Dendritic cell treated with granulocyte-macrophage colony-stimulating factor and Interleukin-4, amounts not matched to agents 40 ng/mL and 50 ng/mL, for 4 days (primary cell): ENCODE measurements at regions not wholly inside any gene's neighbourhood (a gene's known extent, or its start where the extent isn't known, plus 50 kb on each side); places are given as distances from the start of the nearest gene placed in this dataset.

ENCODE experiments used
- H3K27ac Mint-ChIP-seq: one replicate; pipeline ENCODE4 v1.8.0; 2022; ENCODE audit warnings: mild to moderate bottlenecking, mixed read lengths
- H3K27me3 Mint-ChIP-seq: one replicate; pipeline ENCODE4 v1.8.0; 2022; ENCODE audit warnings: mild to moderate bottlenecking, mixed read lengths
- H3K36me3 Mint-ChIP-seq: one replicate; pipeline ENCODE4 v1.8.0; 2022; ENCODE audit warnings: low read depth, mixed read lengths
- H3K4me1 Mint-ChIP-seq: one replicate; pipeline ENCODE4 v1.8.0; 2022; ENCODE audit warnings: low read depth, mixed read lengths
- H3K4me3 Mint-ChIP-seq: one replicate; pipeline ENCODE4 v1.8.0; 2022; ENCODE audit warnings: mild to moderate bottlenecking, moderate library complexity, mixed read lengths
- H3K9me3 Mint-ChIP-seq: one replicate; pipeline ENCODE4 v1.8.0; 2022; ENCODE audit warnings: mixed read lengths
- intact Hi-C: fragments of 100-400 bp; cut with micrococcal nuclease; formaldehyde crosslinking; loops from one replicate; pipeline ENCODE4 v1.15.0; 2022

GRCh38 chr4:181331214-181331613, 912.0 kb upstream of the TENM3 start:
- Mint-ChIP-seq H3K36me3 (no peaks in the 10 kb centered on the region), H3K9me3 (peaks cover 13% of the 10 kb centered on the region), H3K27me3 (no peaks in the 10 kb centered on the region), H3K27ac (no peak overlapping the region), H3K4me1 (no peaks in the 10 kb centered on the region), H3K4me3 (no peak overlapping the region)
- intact Hi-C loops: no loop called here

GRCh38 chr4:181345931-181346330, 897.3 kb upstream of the TENM3 start:
- no peaks in the 10 kb centered on the region for H3K4me1 Mint-ChIP-seq
- no peaks in the 10 kb centered on the region for H3K27me3 Mint-ChIP-seq
- H3K9me3 Mint-ChIP-seq: peaks cover 20% of the 10 kb centered on the region
- intact Hi-C loops: no loop called here
- H3K27ac Mint-ChIP-seq: no peak overlapping the region
- no peaks in the 10 kb centered on the region for H3K36me3 Mint-ChIP-seq
- H3K4me3 Mint-ChIP-seq: no peak overlapping the region

- intact Hi-C loops: no loop called here
- Mint-ChIP-seq H3K9me3 (peaks cover 8% of the 10 kb centered on the region), H3K27me3 (no peaks in the 10 kb centered on the region), H3K4me3 (no peak overlapping the region), H3K4me1 (no peaks in the 10 kb centered on the region), H3K36me3 (no peaks in the 10 kb centered on the region), H3K27ac (no peak overlapping the region)
These were observed 892.4 kb upstream of the TENM3 start for GRCh38 chr4:181350615-181351415.

GRCh38 chr4:181364504-181364903, 878.7 kb upstream of the TENM3 start:
- no peak overlapping the region for H3K4me3 Mint-ChIP-seq
- no peaks in the 10 kb centered on the region for H3K4me1 Mint-ChIP-seq
- H3K36me3 Mint-ChIP-seq: no peaks in the 10 kb centered on the region
- no peak overlapping the region for H3K27ac Mint-ChIP-seq
- intact Hi-C loops: no loop called here
- no peaks in the 10 kb centered on the region for H3K27me3 Mint-ChIP-seq
- H3K9me3 Mint-ChIP-seq: peaks cover 6% of the 10 kb centered on the region

DNA sequence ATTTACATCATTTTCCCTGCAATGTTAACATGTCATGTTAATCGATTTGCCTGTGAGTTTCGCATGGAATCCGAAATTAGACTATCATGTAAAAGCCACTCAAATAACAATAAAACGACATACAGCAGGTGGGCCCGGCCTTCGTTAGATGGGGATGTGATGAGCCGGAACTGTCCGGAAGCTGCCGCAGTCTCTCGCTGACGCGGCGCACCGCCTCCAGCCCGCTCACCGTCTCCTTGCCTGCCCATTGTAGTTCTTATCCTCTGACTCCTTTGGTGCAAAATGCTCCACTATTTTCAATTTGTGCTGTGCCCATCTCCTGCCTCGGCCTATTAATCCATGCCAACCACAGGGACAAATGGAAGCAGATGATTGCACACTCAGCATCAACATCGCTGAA, 877.5 kb upstream of the TENM3 start:
- no peaks in the 10 kb centered on the region for H3K4me1 Mint-ChIP-seq
- no peak overlapping the region for H3K4me3 Mint-ChIP-seq
- H3K9me3 Mint-ChIP-seq: peaks cover 6% of the 10 kb centered on the region
- intact Hi-C loops: no loop called here
- no peaks in the 10 kb centered on the region for H3K27me3 Mint-ChIP-seq
- no peak overlapping the region for H3K27ac Mint-ChIP-seq
- H3K36me3 Mint-ChIP-seq: no peaks in the 10 kb centered on the region

GRCh38 chr4:181372014-181372413, 871.2 kb upstream of the TENM3 start:
- H3K27me3 Mint-ChIP-seq: no peaks in the 10 kb centered on the region
- H3K27ac Mint-ChIP-seq: no peak overlapping the region
- no peak overlapping the region for H3K4me3 Mint-ChIP-seq
- peaks cover 6% of the 10 kb centered on the region for H3K9me3 Mint-ChIP-seq
- H3K4me1 Mint-ChIP-seq: no peaks in the 10 kb centered on the region
- intact Hi-C loops: no loop called here
- H3K36me3 Mint-ChIP-seq: no peaks in the 10 kb centered on the region

- Mint-ChIP-seq H3K9me3 (peaks cover 8% of the 10 kb centered on the region), H3K4me1 (no peaks in the 10 kb centered on the region), H3K36me3 (no peaks in the 10 kb centered on the region), H3K4me3 (no peak overlapping the region), H3K27ac (no peak overlapping the region), H3K27me3 (no peaks in the 10 kb centered on the region)
- intact Hi-C loops: no loop called here
These were observed 867.1 kb upstream of the TENM3 start for GRCh38 chr4:181376058-181376457.

GRCh38 chr4:181388061-181388460, 855.1 kb upstream of the TENM3 start:
- no peaks in the 10 kb centered on the region for H3K4me1 Mint-ChIP-seq
- no peak overlapping the region for H3K4me3 Mint-ChIP-seq
- intact Hi-C loops: no loop called here
- H3K36me3 Mint-ChIP-seq: no peaks in the 10 kb centered on the region
- no peaks in the 10 kb centered on the region for H3K27me3 Mint-ChIP-seq
- no peak overlapping the region for H3K27ac Mint-ChIP-seq
- no peaks in the 10 kb centered on the region for H3K9me3 Mint-ChIP-seq

DNA sequence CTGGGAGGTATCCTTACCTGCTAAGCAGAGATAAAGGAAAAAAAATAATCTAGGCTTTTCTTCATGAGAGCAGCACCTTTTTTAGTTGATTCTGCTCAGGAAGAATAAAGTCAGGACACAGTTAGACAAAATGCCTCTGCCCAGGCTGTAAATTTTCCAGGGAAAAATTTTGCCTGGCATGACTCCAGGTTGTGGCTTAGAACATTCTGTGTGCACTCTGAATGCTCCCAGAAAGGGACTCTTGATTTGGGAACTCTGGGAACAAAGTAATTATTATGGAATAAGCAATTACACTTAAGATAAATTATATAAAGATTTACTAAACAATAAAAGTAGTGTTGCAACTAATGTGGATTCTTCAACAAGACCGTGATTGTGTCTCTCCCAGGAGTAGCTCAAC, 826.2 kb upstream of the TENM3 start:
- Mint-ChIP-seq H3K4me3 (no peak overlapping the region), H3K36me3 (no peaks in the 10 kb centered on the region), H3K9me3 (peaks cover 3% of the 10 kb centered on the region), H3K27ac (no peak overlapping the region), H3K4me1 (no peaks in the 10 kb centered on the region), H3K27me3 (no peaks in the 10 kb centered on the region)
- intact Hi-C loops: no loop called here

DNA sequence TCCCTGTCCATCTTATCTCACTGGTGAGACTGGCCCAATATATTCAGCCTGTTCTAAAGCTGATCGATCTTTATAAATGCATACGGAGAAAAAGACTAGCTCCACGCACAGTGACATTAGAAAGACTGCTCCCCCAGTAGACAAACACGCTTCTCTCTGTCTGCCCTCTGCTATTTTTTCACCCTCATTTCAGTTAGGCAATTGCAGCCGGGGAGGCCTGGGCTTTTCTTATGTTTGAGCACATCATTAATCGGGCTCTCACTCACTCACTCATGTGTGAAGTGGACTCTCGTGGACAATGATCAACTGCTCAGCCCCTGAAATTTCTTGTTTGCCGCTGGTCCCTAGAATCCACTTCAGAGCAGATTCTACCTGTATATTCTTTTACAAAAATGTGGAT, 824.7 kb upstream of the TENM3 start:
- Mint-ChIP-seq H3K4me3 (no peak overlapping the region), H3K36me3 (no peaks in the 10 kb centered on the region), H3K4me1 (no peaks in the 10 kb centered on the region), H3K9me3 (peaks cover 18% of the 10 kb centered on the region), H3K27ac (no peak overlapping the region), H3K27me3 (no peaks in the 10 kb centered on the region)
- intact Hi-C loops: no loop called here

GRCh38 chr4:181420950-181421349, 822.3 kb upstream of the TENM3 start:
- Mint-ChIP-seq H3K27ac (no peak overlapping the region), H3K27me3 (no peaks in the 10 kb centered on the region), H3K4me3 (no peak overlapping the region), H3K4me1 (no peaks in the 10 kb centered on the region), H3K9me3 (peaks cover 27% of the 10 kb centered on the region), H3K36me3 (no peaks in the 10 kb centered on the region)
- intact Hi-C loops: no loop called here

DNA sequence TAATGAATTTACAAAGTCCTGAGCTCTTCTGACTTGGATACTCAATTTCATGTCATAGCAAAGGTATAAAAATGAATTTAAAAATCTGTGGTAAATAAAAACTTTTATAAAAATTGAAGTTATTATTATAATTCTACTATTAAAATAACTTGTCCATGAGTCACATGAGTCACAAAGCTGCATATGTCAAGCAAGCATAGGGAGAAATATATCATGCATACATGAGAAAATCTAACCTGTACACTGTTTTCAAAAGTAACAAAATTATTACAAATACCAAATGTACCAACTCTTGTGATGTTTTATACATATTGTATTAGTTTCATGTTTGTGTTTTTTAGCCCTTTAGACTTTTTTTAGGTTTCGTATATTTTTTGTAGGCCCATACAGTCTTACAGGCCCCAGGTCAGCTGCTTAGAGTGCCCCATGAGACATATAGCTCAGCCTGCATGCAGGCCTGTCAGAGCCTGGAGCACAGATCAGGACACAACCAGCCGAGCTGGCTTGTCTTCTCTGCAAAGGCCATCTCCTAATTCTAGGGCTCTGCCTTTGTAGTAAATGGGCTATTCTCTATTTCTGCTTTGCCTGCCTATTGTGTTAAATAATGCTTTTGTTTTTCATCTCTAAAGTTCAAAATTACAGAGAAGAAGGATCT, 818.7 kb upstream of the TENM3 start:
- Mint-ChIP-seq H3K9me3 (peaks cover 27% of the 10 kb centered on the region), H3K27ac (no peak overlapping the region), H3K36me3 (no peaks in the 10 kb centered on the region), H3K4me3 (no peak overlapping the region), H3K27me3 (no peaks in the 10 kb centered on the region), H3K4me1 (no peaks in the 10 kb centered on the region)
- intact Hi-C loops: no loop called here

DNA sequence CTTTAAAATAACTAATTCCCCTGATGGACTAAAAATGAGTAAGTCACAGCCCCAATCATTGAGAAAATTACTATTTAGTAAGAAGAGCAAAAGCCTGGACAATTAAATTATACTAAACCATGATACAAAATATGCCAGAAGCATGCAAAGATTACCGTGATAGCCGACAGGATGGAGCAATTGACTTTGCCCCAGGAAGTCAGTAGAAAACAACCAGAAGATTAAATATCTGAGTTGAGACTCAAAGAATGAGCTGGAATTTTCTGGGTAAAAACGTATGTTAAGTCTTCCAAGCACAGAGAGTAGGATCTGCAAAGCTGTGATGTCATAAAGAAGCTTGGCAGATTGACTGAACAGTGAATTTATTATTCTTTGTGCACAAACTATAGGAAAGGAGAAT, 816.1 kb upstream of the TENM3 start:
- Mint-ChIP-seq H3K4me1 (no peaks in the 10 kb centered on the region), H3K27me3 (no peaks in the 10 kb centered on the region), H3K9me3 (peaks cover 23% of the 10 kb centered on the region), H3K4me3 (no peak overlapping the region), H3K27ac (no peak overlapping the region), H3K36me3 (no peaks in the 10 kb centered on the region)
- intact Hi-C loops: no loop called here

- Mint-ChIP-seq H3K4me3 (no peak overlapping the region), H3K27me3 (no peaks in the 10 kb centered on the region), H3K9me3 (no peaks in the 10 kb centered on the region), H3K36me3 (no peaks in the 10 kb centered on the region), H3K27ac (no peak overlapping the region), H3K4me1 (no peaks in the 10 kb centered on the region)
- intact Hi-C loops: no loop called here
These were observed 812.2 kb upstream of the TENM3 start for GRCh38 chr4:181431006-181431405.

GRCh38 chr4:181431661-181432060, 811.5 kb upstream of the TENM3 start:
- no peaks in the 10 kb centered on the region for H3K36me3 Mint-ChIP-seq
- no peaks in the 10 kb centered on the region for H3K9me3 Mint-ChIP-seq
- no peak overlapping the region for H3K4me3 Mint-ChIP-seq
- no peak overlapping the region for H3K27ac Mint-ChIP-seq
- no peaks in the 10 kb centered on the region for H3K4me1 Mint-ChIP-seq
- no peaks in the 10 kb centered on the region for H3K27me3 Mint-ChIP-seq
- intact Hi-C loops: no loop called here
